ENCODE measurements at regions not wholly inside any gene's neighbourhood (a gene's known extent, or its start where the extent isn't known, plus 50 kb on each side); places are given as distances from the start of the nearest gene placed in this dataset.

DNA sequence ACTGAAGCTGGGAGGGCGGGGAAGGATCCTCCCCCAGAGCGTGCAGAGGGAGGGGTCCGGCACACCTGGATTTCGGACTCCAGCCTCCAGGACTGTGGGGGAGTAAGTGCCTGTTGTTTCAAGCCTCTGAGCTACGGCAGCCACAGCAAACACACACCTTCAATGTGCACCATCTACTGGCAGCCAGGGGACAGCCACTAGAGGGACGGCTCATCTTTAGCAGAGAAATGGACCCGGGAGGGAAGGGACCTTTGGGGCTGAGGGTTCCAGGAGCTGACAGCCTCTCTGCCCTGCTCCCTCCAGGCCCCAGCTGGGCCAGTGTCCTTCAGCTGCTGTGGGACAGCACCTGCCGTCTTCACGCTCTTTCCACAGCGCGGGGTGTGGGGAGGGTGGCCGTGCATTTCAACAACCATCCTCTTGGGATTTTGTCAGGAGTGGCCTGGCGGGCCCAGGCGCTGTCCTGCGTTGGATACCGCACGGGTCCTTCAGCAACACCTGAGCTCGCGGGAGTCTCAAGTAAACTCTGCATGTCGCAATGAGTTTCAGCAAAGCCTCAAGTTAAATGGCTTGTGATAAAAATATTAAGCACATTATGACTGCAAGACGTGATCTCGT lies 209.2 kb upstream of the C14orf180 start:
- no peak for DNase-seq (ENCODE audit: low read depth in 2 of 2)

DNA sequence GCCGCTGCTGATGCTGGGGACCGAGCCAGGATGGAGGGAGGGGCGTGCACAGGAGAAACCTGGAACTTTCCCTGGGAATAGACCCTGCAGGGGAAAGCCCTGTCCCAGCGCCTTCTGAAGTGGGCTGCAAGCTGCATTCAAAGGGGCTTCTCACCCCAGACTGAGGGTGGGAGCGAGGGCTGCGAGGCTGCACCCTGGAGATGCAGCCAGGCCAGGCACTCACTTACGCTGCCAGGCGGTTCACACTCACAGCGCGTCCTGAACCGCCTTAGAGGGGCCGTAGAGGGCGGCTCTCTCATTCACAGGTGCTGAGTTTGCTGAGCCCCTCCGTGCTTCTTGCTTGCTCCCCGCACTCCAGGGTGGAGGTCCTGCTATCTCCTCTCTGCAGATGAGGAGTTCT lies 208.5 kb upstream of the C14orf180 start:
- DNase-seq (ENCODE audit: low read depth in 2 of 2) = no peak

DNA sequence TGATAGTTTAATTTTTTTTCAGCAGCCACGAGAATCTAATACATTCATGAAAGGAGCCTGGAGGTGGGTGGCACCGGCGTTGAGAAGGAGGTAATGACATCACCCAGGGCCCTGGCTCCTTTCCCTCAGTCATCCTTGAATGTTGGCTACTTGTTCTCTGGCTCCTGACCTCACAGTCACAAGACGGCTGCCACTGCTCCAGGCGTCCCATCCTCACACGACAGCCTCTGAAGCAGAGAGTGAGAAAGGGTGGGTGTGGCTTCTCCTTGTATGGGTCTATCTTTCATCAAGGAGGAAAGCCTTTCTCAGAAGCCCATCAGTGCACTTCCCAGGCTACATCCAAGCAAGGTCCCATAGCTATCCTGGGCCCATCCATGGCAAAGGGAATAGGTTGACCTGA lies 207.6 kb upstream of the C14orf180 start:
- no peak for DNase-seq (ENCODE audit: low read depth in 2 of 2)

DNA sequence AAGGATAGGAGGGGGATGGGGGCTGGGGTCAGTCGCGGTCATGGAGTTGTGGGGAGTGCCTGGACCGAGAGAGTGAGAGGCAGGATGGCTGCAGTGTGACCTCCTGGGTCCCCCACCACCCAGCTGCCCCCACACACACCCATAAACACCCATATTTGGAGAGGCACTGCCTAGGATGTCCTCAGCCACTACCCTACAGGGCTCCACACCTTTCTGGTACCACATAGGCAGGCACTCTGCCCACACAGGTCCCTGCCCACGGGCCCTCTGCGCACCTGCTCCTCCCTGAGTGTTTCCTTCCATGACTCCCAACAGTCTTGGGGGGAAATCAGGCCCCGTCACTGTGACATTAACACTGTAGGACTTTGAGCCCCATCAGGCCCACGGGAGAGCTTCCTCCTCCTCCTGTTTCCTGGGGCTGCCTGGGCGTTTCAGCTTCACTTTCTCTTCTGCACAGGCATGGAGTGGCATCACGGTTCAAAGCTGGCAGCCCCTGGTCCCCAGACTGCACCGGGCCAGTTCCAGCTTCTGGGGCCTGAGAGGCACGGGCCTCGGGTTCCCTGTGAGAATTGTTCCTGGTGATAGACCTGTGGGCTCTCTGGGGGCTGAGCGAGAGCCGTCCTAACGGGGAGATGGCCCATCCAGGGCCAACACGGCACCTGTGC lies 207.0 kb upstream of the C14orf180 start:
- DNase-seq (ENCODE audit: low read depth in 2 of 2) = no peak

DNA sequence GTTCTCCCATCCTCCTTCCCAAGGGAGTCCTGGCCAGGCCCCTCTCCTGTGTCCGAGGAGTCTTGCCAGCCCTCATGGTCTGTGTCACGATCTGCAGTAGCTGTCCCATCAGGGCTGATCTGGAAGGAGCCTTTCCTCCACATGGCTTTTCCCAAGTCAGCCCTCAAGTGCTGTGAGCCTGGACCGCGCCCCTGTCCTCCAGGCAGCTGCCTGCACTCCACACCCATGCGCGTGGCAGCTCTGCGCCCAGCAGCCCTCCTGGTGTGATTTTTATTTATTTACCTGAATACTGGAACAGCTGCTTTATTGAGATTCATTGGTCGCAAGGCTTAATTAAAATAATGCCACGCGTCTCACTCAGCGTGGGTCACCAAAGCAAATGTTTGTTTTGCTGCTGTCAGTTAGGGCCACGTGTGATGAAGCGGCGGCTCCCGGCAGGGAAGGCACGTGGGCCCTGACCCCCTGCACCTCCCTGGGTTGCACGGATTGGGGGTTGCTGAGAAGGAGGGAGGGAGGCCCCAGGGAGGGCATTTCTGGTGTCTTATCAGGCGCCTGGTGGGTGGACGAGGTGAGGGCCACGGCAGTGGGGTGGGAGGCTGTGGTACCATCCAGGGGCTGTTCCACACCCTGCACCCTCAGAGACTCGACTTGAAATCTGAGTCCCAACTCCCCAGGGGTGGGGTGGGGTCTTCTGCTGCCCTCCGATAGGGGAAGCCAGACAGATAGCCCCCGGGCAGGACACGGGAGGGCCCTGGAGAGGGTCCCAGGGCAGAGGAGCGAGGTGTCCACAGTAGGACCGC lies 206.3 kb upstream of the C14orf180 start:
- no peak for DNase-seq (ENCODE audit: low read depth in 2 of 2)

DNA sequence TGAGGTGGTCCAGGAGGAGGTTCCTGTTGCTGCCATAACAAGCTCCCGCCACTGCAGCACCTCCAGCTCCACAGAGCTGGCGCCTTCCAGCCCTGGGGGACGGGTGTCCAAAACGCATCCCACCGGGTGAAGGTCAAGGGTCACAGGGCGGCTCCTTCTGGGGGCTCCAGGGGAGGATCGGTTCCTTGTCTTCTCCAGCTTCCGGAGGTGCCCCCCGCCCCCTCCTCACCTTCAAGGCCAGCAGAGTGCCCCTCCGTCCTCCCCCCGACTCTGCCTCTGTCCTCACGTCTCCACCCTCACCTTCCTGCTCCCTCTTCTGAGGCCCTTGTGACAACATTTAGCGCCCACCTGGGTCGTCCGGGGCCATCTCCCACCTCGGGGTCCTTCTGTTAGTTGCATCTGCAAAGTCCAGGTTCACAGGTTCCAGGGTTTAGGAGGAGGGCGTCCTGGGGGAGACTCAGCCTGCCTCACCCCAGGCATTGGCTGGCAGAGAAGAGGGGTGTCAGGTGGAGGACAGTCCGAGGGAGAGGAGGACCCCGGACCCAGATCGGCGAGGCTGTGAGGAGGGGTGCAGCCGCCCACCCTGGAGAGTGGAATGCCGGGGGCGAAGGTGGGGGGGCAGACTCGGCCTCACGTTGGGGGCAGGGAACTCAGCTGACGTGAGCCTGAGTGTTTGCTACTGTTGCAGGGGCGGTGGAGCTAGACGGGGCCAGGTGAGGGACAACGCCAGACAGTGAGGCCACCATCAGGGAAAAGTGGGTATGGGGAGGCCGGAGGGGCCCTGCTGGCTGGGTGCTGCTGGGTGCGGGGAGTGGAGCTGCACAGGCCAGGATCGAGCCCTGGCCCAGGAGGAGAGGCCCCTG lies 205.5 kb upstream of the C14orf180 start:
- DNase-seq (ENCODE audit: low read depth in 2 of 2) = no peak

DNA sequence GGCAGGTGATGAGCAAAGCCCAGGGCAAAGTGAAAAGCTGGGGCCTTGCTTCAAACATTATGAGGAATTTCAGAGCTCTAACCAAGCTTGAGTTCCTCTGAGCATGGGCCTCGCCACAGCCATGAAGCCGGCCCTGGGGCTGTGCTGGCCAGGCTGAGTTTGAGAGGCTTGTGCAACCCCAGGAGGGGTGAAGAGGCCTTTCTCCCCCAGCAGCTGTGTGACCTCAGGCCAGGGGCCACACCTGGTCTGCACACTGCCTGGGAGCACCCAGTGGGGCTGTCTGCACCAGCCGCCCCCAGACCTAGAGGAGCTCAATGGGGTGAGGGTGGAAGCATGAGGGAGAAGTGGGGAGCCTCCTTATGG lies 204.9 kb upstream of the C14orf180 start:
- no peak for DNase-seq (ENCODE audit: low read depth in 2 of 2)

DNA sequence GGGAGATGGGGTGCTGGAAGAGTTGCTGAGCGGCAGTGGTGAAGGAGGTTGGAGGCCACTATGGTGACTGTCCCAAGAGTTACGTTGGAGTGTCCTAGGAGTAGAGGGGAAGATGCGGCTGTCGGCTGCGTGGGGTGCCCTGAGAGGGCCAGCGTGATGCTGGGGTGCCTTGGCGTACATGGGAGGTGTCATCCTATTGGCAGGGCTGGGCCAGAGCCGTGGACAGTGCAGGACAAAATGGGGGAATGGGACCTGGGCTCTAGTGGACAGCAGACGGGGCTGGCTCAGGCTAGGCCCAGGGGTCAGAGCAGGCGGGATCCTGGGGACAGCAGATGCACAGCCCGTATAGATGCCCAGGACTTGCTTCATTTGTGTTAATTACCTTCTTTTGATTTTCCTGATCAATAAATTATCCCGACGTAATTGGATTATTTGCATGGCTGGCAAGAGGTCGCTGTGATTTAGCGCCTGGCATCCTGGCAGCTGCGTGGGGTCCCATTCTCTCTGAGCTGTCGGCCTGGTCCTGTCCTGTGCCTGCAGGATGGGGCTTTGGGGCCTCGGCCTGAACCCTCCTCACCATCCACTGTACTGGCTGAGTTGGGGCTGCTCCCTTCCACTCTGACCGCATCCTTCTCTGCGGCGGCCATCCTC lies 203.9 kb upstream of the C14orf180 start:
- no peak for DNase-seq (ENCODE audit: low read depth in 2 of 2)

DNA sequence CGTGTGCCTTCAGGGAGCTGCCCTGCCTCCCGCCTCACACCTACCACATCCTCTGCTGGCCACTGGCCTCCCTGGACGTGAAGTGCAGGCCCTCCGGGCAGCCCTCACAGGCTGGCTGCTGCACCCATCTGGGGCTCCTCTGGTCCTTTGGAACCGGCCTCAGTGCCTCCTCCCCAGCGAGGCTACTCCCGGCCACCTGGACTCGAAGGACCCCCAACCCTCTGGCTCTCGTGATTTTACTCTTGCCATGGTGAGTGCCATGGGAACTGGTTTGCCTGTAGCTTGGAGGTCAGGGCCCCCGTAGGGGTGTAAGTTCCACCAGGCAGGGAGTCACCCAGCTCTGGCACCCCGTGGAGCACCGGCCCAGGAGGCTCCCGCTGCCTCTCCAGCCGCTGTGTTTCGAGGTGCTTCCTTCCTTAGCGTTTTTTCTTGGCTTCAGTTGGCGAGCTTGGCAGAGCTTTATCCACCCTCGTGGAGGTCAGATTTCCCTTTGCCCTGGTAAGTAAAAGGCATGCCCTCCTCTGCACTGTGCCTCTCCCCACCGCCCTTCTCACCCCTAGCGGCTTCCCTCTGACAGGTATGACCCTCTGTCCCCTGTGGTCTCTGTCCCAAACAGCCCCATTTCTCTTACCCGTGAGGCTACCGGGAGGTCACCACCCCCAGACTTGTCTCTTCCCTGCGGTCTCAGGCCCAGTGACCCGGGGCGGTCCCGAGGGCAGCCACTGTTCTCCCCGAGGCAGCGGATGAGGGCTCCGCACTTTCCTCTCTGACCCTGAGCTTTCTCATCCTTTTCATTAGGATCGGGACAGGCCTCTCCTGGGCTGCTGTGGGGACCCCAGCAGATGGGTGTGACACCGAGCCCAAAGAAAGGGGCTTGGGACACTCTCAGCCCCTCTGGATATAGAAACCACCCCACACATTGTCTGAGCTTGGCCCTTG lies 203.1 kb upstream of the C14orf180 start:
- DNase-seq (ENCODE audit: low read depth in 2 of 2) = no peak

DNA sequence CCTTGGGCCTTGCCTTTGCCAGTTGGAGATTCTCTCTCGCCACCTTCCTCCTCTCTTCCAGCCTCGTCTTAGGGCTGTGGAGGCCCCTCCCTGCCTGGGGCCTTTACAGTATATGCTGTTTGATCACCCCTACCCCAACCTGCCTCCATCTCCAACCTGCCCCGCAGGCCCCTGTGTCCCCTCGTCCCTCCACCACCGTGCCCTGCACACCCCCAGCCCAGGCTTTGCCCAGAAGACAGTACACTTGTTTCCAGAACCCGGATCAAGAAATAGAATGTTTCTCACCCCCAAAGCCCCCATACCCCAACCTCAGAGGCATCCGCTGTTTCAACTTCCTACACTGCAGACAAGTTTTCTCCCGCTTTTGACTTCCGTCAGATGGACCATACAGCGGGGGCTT lies 202.3 kb upstream of the C14orf180 start:
- no peak for DNase-seq (ENCODE audit: low read depth in 2 of 2)

DNA sequence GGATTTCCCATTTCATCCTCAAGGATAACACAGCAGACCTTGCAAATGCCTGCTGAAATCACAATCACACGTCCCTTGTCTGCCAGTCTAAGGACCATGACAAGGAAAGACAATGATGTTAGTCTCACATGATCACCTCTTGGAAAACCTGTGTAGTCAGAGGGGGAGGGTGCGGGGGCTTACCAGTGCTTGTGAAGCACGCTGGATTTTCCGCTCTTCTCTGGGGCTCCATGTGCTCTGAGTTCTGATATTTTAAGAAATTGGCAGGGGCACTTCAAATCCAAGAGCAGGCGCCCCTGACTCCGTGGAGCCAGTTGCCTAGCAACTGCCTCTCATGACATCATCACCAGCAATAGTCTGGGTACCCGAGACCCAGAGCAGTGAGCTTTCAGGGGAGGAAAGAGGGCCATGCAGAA lies 200.9 kb upstream of the C14orf180 start:
- DNase-seq (ENCODE audit: low read depth in 2 of 2) = no peak

DNA sequence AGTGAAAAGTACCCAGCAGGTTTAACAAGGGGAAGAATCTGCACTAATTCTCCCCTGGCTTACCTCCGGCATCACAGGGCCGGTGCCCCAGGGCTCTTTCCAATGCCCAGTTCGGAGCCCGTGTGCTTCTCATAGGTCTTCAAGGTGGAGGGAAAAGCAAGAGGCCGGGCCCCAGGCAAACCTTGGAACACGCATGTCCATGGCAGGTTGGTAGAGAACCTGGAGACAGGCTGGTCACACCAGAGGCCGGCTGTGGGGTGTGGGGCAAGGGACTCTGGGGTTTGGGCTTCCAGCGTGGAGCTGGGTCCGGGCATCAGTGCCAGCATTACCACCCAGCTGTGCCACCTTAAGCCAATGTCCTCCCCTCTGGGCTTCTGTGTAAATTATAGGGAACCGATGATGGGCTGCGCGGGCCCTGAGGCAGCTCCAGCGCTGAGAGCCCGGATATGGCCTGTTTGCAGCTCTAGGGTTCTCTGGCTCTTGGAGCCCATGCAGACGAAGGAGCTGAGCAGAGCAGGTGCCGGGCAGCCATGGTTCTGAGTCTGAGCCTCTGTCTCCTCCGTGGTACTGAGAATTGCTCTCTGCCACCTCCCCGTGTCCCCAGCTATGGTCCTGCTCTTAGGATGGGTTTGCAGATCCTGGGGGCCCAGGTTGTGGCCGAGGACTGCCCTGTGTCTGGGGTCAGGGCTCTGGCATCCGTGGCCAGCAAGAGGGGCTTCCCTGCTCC lies 197.0 kb upstream of the C14orf180 start:
- no peak for DNase-seq (ENCODE audit: low read depth in 2 of 2)

DNA sequence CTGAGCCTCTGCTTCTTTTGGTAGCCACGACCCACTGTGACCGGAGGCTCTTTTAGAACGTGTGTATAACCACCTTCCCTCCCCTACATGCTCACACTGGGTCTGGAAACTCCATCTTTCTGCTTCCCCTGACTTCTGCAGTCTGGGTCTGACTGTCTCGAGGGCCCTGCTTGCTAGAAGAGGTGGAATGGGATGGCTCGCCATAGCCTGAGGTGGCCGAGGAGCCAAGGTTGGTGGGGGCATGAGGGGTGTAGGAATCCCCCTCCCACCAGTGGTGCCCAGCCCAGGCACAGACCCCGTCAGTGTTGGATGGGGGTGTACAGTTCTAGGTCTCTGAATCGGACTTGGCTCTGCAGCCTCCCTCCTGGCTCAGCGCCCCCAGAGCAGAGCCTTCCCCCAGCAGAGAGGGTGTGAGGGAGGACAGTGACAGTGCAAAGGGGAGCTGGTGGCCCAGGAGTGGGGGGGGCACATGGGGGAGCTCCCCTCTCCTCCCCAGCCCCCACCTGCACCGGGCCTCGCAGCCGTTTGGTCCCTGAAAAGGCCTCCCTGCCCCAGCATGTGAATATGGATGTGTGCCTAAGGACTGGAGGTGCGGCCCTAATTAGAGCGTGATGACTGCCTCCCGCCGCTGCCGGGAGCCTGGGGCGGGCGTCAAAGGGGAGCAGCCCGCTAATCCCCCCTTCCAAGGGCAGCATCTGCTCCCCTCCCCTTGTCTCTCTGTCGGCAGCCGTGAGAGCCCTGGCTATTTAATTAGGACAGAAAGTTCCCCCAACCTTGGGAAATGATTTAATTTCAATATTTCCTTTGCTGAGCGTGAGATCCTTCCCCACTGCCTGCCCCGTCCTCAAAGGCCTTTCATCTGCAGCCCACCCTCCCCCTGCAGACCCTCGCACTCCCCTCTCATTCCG lies 196.2 kb upstream of the C14orf180 start:
- DNase-seq (ENCODE audit: low read depth in 2 of 2) = no peak

DNA sequence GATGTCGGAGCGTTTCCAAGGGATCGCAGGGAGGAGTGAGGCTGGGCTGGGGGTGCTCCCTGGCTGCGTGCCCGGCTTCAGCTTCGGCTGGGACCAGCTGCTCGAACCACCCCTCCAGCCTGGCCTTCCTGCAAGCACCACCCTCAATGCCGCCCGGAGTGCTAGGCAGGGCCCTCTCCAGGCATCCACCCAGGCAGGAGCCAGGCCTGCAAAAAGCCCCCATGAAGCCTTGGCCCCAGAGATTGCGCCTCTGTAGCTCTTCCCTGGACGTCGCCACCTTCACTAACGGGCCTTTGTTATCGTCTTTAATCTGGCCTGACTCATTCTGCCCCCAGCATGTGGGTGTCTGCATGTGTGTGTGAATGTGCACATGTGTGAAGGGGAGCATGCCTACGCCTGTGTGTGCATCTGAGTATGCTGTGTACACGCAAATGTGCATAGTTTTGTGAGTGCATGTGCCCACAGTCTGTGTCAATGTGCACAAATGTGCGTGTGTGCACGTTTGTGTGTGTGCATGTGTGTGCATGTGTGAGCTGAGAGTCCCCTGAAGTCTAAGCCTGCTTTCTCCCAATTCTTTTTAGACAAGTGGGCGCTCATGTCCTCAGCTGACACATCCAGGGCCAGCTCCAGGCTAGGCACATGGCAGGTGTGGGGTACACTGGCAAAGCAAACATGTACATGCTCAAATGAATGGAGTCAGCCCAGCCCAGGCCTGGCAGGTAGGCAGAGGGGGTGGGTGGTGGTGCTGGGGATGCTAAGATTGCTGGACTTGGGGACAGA lies 195.4 kb upstream of the C14orf180 start:
- DNase-seq (ENCODE audit: low read depth in 2 of 2) = no peak

DNA sequence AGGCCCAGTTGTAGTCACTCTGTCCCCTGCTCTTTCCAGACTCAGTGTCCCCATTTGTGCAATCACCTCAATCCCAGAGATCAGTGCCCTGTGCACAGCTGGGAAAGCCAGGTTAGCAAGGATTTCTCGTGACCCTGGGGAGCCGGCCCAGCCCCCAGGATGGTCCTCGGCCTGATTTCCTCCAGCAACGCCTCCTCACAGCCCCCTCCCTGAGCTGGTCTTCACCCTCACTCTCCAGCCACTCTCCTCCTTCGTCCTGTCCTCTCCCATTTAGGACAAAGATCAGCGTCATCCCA lies 194.8 kb upstream of the C14orf180 start:
- no peak for DNase-seq (ENCODE audit: low read depth in 2 of 2)

DNA sequence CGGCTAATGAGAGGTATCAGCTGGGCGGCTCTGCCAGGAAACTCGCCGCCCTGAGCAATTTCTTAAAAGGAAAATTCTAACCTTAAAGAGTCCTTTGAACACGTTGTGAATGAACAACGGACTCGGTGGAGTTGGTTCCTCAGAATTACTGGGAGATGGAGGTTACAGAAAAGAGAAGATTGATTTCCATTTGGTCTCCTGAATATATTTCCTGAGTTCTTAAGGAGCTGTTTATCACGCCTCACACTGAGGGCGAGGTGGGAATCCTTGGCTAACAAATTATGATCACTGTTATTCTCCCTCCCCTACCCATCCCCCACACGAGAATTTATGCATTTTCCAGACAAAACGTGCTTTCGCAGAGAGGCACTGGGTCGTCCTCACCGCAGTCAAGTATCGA lies 194.5 kb upstream of the C14orf180 start:
- DNase-seq (ENCODE audit: low read depth in 2 of 2) = no peak

DNA sequence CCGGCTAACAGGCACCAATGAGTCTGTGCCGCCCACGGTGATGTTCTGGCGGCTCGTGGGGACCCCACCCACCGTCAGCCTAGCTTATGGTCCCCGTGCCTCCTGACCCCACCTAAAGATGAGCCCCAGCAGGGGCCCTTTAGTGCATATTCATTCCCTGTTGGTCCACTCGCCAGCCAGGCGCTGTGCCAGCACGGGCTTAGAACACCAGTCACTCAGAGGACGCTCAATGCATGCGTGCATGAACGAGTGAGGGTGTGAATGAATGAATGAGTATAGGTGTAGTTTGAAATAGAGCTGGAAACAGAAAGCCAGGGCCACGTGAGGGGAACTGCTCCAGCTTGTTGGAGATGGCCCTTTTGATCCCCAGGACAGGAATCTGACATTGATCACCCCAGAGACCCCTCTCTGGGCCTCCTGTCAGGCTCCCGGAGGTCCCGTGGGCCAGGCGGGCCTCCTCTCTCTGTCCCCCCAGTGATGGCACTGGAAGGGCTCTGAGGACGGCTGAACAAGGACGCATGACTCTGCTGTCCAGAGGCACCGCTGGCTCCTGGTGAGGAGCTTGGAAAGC lies 193.9 kb upstream of the C14orf180 start:
- DNase-seq (ENCODE audit: low read depth in 2 of 2) = no peak

All from activated CD8-positive, alpha-beta memory T cell treated with anti-CD3 and anti-CD28 coated beads for 4 hours (primary cell).